ENCODE measurements at regions not wholly inside any gene's neighbourhood (a gene's known extent, or its start where the extent isn't known, plus 50 kb on each side); places are given as distances from the start of the nearest gene placed in this dataset.

DNA sequence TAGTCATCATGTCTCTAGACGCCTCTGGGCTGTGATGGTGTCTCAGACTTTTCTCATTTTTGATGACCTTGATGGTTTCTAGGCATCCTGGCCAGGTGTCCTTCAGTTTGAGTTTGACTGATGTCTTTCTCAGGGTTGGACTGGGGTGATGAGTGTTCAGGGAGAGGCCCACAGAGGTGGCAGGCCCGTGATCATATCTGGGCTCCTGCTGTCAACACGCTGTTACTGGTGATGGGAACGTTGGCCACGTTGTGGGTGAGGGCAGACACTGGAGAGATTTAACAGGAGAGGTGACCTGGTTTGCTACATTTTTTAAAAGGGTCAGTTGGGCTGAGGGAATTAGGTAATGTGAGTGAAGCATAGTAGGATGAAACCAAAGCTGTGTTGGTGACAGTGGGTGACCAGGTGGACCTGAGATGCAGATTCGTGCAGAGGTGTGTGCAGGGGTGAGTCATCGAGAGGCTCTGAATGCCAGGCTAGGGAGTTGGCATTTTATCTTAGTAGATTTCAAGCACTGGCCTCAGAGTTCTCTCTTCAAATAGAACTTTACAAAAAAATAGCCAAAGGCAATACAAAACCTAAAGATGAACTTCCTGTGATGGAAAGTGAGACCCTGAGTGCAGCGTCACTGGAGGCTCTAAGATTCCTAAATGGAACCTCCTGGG lies 174.1 kb downstream of the CDH26 start:
- Mint-ChIP-seq H3K4me3 (no peak overlapping the region), H3K27ac (no peak overlapping the region), H3K4me1 (ENCODE audit: low read depth) (no peaks in the 10 kb centered on the region), H3K27me3 (no peaks in the 10 kb centered on the region), H3K9me3 (no peaks in the 10 kb centered on the region), H3K36me3 (ENCODE audit: low read depth) (no peaks in the 10 kb centered on the region)
- ChIA-PET CTCF (no interaction called here), POLR2A (no interaction called here)
- TF ChIP-seq, protein P1, sequence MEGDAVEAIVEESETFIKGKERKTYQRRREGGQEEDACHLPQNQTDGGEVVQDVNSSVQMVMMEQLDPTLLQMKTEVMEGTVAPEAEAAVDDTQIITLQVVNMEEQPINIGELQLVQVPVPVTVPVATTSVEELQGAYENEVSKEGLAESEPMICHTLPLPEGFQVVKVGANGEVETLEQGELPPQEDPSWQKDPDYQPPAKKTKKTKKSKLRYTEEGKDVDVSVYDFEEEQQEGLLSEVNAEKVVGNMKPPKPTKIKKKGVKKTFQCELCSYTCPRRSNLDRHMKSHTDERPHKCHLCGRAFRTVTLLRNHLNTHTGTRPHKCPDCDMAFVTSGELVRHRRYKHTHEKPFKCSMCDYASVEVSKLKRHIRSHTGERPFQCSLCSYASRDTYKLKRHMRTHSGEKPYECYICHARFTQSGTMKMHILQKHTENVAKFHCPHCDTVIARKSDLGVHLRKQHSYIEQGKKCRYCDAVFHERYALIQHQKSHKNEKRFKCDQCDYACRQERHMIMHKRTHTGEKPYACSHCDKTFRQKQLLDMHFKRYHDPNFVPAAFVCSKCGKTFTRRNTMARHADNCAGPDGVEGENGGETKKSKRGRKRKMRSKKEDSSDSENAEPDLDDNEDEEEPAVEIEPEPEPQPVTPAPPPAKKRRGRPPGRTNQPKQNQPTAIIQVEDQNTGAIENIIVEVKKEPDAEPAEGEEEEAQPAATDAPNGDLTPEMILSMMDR (IDR thresholded peaks at IDR 0.05), result no peak
- intact Hi-C loops (cut with micrococcal nuclease), result no loop called here
- no peak for ATAC-seq
- DNase-seq, result no peak

DNA sequence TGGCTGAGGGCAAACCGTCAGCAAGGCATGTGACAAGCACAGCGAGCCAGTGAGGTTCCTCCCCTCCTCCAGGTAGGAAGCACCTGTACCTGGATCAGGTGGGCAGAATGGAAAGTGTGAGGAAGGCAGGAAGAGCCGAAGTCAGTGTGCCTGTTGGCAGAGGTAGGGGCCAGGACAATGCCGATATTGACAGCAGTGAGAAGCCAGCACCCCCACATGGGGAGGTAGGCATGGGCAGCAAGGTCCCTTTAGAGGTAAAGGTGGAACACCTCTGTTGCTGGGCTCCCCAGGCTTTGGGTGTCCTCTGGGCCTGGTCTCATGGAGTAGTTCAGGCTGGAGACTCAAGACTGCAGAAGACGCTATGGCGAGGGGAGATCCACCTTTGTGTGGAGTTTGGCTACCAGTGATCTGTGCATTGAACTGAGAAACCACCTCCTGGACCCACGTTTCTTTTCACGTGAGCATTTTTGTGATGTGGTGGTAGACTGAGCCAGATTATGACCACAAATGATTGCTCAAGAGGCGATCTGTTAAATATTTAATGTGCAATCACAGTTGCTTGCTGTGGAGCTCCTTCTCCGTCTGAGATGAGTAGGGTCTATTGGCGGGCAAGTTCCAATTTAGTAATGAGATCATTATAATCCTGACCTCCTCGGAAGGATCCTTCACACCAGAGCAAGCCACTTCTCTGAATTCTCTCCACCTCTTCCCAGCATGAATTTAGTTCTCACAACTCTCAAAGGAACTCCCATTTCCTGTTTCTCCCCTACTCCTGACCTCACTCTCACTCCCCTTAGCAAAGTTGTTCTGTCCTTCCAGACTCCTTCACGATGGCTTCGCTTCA lies 174.8 kb downstream of the CDH26 start:
- TF ChIP-seq, protein P1 (IDR thresholded peaks at IDR 0.05), result no peak
- Mint-ChIP-seq H3K9me3 (no peaks in the 10 kb centered on the region), H3K27ac (no peak overlapping the region), H3K4me3 (no peak overlapping the region), H3K4me1 (ENCODE audit: low read depth) (peaks cover 3% of the 10 kb centered on the region), H3K27me3 (peaks cover 3% of the 10 kb centered on the region), H3K36me3 (ENCODE audit: low read depth) (no peaks in the 10 kb centered on the region)
- no peak for ATAC-seq
- CTCF ChIA-PET, result no interaction called here
- intact Hi-C loops (cut with micrococcal nuclease), result no loop called here
- DNase-seq, result no peak
- POLR2A ChIA-PET, result no interaction called here

DNA sequence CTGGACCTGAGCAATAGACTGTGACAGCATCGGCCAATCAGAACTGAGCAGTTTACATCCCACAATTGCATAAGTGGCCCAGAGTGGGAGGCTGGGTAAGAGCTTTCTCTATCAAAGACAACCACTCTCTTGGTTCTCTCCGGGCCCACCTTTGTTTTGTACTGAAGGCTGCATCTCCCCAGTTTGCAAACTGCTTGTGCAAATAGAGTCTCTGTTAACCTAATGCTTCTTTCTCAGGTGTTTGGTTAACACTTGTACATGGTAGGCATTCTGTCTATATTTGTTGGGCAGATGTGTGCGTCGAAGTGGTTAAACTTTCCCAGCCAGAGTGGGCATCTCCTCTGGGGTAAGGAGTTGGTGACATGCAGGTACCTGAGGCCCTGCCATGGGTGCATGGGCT lies 177.1 kb downstream of the CDH26 start:
- POLR2A ChIA-PET, result interaction anchor here (0.7 kb wide), 1 partner anchor 1337 kb away, joined by 3 read pairs; no protein-coding TSS in a partner anchor
- H3K4me1 Mint-ChIP-seq (ENCODE audit: low read depth), result peaks cover 3% of the 10 kb centered on the region
- H3K4me3 Mint-ChIP-seq, result no peak overlapping the region
- no peaks in the 10 kb centered on the region for H3K9me3 Mint-ChIP-seq
- DNase-seq, result no peak
- ATAC-seq, result no peak
- H3K36me3 Mint-ChIP-seq (ENCODE audit: low read depth), result no peaks in the 10 kb centered on the region
- H3K27ac Mint-ChIP-seq, result no peak overlapping the region
- H3K27me3 Mint-ChIP-seq, result peaks cover 3% of the 10 kb centered on the region
- intact Hi-C loops (cut with micrococcal nuclease), result no loop called here
- TF ChIP-seq, protein P1 (IDR thresholded peaks at IDR 0.05), result no peak
- CTCF ChIA-PET, result no interaction called here

DNA sequence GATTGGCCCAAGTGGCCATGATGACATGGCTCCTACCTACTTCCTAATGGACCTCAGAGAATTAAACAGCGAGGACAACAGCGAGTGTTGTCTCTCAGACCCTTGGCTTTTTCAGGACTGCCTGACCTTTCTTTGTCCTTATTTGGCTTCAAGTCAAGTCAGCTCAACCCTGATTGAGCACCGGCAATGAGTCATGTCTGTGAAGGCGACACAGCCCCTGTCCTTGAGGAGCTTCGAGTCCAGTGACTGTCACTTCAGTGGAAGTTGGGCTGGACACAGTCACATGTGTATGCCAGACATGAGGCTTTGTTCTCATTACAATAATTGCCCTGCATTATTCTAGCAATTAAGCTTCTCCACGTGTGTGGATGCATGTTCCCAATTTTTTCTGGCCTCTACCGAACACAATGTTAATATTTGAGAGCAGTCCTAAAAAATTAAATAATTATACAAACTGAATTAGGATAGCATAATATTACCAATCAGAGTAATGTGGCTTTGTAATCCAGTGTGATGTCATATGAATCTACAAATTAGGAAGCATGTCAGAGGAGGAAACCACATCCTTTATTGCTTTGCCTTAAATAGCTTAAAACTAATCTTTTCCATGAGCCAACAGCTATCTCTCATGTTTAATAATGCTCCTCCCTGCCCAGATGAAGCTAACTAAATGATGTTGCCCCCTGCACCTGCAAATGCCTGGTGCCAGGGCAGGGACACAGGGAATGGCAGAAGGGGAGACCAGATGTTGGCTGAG lies 178.6 kb downstream of the CDH26 start:
- intact Hi-C loops (cut with micrococcal nuclease), result no loop called here
- POLR2A ChIA-PET, result no interaction called here
- TF ChIP-seq, protein P1 (IDR thresholded peaks at IDR 0.05), result no peak
- Mint-ChIP-seq H3K4me3 (no peak overlapping the region), H3K4me1 (ENCODE audit: low read depth) (peaks cover 3% of the 10 kb centered on the region), H3K27ac (no peak overlapping the region), H3K9me3 (no peaks in the 10 kb centered on the region), H3K36me3 (ENCODE audit: low read depth) (no peaks in the 10 kb centered on the region), H3K27me3 (peaks cover 3% of the 10 kb centered on the region)
- DNase-seq (no peak), ATAC-seq (no peak)
- CTCF ChIA-PET, result interaction anchor here (1.0 to 1.5 kb wide), 3 partner anchors 70 to 192 kb away, joined by 3 read pairs; no protein-coding TSS in a partner anchor

Data from activated CD8-positive, alpha-beta T cell treated with anti-CD3 and anti-CD28 coated beads for 36 hours (primary cell).